H1 (cell line): ENCODE measurements at regions not wholly inside any gene's neighbourhood (a gene's known extent, or its start where the extent isn't known, plus 50 kb on each side); places are given as distances from the start of the nearest gene placed in this dataset.

ENCODE experiments used
- JUN ChIP-seq: IDR thresholded peaks from 2 replicates; pipeline ENCODE4 v1.6.1; 2011; ENCODE audit warnings: low read depth, mild to moderate bottlenecking, improper control_type of control experiment, low read length
- RXRA ChIP-seq: IDR thresholded peaks from 2 replicates; pipeline ENCODE4 v1.6.1; 2011; ENCODE audit warnings: low read depth, mild to moderate bottlenecking, low read length, moderate library complexity; ENCODE audit not compliant: insufficient read depth
- USF2 ChIP-seq: IDR thresholded peaks from 2 replicates; pipeline ENCODE4 v1.6.1; 2011; ENCODE audit warnings: low read length, improper control_type of control experiment

DNA sequence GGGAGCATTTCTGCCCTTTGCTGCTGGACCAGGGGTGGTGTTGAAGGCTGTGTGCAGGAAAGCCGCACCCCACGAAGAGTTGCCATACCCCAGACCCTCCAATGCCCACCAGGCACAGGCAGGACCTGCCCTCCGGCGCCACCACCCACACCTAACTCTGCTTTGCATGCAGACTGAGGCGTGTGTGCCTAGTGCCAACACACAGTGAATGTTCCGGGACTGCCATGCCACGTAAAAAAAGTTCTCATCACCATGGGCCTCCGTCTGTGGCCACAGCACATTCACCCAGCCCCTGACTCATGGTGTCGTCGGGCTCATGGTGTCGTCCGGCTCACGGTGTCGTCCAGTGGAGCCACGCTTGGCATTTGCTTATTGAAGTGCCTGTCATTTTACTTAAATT, 184.9 kb upstream of the RAB6C start (continued):
- TF ChIP-seq JUN (no peak), USF2 (no peak), RXRA (no peak)
- TF ChIP-seq, all 59 proteins: peak for 0
